GM04503 (cell line): ENCODE measurements at regions not wholly inside any gene's neighbourhood (a gene's known extent, or its start where the extent isn't known, plus 50 kb on each side); places are given as distances from the start of the nearest gene placed in this dataset.
A peak's percentile ranks its signal among the peaks of the same experiment; 100 is the strongest.

ENCODE experiments used
- DNase-seq: peaks from one replicate; pipeline ENCODE4 v3.0.0-alpha.2; 2012; ENCODE audit warnings: low read depth

DNA sequence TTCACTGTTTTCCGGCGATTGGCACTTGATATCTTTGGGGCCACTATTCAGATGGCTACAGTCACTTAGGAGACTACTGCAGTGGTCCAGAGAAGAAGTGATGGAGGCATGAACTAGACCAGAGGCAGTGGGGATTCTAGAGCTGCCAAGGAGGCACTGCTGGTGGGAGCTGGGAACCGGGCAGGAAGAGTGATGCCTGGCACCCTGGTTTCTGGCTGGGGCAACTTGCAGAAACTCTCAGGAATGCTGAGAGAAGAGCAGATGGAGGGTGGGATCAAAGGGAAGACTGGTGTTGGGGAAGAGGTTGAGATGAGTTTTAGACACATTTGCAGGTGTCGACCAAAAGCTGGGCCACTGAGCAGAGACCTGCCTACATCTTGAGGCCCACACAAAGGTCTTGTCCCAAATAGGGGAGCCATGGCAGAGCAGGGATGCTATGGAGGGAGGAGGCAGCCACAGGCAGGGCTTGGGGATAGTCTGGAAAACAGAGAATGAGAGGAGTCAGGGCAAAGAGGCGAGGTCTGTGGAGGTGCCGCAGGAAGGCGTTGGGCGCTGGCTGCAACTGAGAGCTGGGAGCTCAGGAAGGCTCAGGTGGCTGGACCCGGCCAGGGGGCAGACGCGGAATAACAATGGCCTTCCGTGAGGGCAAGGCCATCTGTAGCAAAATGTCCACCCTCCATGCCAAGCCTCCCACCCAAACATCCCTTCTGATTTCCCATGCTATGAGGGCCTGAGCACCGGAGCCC is 118.9 kb downstream of the TOMM20 start:
- no peak for DNase-seq

DNA sequence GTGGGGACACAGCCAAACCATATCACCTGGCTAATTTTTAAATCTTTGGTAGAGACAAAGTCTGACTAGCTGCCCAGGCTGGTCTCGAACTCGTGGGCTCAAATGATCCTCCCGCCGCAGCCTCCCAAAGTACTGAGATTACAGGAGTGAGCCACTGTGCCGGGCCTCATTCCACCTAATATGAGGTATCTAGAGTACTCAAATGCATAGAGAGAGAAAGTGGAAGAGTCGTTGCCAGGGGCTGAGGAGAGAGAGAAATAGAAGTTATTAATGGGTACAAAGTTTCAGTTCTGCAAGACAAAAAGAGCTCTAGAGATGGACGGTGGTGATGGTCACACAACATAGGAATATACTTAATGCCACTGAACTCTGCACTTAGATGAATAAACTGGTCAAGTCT is 119.6 kb downstream of the TOMM20 start:
- no peak for DNase-seq

DNA sequence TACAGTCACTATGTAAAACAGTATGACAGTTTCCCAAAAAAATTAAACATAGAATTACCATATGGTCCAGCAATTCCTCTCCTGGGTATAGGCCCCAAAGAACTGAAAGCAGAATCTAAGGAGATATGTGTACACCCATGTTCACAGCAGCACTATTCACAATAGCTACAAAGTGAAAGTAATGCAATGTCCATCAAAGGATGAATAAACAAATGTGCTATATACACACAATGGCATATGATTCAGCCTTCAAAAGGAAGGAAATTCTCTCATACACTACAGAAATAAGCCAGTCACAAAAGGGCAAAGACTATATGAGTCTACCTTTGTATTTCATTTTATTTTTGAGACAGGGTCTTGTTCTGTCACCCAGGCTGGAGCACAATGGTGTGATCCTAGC is 120.4 kb downstream of the TOMM20 start:
- no peak for DNase-seq

DNA sequence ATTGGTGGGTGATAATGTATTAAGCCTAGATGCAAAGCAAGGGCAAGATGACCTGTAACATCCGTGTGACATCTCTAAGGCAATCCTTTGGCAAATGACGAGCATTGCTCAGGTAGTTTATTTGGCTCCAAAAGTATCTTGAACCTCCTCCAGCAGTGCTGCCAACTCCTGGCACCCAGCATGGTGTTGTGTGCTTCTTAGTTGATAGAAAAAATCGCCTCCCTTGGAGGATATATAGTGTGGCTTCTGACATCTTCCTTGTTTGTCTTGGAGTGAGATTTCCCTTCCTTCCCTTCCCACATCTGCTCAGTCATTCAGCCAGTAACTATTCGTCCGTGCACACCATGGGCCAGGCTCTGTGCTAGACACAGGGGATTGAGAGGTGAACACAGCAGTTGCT is 121.8 kb downstream of the TOMM20 start:
- no peak for DNase-seq

DNA sequence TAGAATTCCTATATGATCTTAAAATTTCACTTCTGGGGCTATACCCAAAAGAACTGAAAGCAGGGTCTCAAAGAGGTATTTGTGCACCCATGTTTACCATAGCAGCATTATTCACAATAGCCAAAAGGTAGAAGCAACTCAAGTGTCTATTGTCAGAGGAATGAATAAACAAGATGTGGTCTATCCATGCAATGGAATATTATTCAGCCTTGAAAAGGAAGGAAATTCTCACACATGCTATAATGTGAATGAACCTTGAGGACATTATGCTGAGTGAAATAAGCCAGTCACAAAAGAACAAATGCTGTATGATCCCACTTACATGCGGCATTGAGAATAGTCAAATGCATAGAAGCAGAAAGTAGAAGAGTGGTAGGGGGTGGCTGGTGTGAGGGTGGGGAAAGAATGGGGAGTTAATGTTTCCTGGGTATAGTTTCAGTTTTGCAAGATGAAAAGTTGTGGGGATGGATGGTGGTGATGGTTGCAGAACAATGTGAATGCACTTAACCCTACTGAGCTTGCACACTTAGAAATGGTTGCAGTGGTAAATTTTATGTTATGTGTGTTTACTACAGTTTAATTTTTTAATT is 122.4 kb downstream of the TOMM20 start:
- DNase-seq, result no peak

DNA sequence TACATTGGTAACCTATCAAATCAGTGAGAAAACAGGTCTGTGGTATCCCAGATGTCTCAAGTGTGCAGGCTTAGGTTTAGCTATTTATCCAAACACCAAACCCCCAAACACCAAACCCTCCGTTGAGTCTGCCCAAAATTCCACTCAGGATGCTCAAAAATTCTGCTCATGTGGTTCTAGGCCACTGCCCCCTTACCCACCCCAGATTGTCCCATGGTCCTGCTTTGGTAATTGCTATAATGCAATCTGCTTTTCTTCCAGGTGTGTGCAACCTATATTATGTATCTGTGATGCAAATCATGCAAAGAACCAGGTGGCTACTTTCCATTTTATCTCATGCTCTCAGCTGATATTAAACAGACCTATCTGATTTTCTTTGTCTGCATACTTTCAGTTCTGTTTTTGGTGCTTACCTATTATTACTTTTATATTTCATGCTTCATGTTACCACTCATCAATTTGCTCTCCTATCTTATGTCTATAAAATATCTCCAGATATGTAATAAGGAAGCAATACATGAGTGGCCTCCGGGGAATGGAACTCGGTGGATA is 123.7 kb downstream of the TOMM20 start:
- no peak for DNase-seq

DNA sequence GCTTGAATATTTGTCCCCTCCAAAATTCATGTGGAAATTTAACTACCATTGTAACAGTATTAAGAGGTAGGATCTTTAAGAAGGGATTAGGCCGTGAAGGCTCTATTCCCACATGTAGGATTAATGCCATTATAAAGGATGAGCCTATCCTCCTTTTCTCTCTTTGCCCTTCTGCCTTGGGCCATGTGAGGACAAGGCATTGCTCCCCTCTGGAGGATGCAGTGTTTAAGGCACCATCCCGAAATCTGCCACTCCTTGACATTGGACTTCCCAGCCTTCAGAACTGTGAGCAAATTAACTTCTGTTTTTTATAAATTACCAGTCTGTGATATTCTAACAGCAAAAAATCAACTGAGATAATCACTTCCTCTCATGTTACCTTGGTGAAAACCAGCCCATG is 124.4 kb downstream of the TOMM20 start:
- DNase-seq, result no peak

DNA sequence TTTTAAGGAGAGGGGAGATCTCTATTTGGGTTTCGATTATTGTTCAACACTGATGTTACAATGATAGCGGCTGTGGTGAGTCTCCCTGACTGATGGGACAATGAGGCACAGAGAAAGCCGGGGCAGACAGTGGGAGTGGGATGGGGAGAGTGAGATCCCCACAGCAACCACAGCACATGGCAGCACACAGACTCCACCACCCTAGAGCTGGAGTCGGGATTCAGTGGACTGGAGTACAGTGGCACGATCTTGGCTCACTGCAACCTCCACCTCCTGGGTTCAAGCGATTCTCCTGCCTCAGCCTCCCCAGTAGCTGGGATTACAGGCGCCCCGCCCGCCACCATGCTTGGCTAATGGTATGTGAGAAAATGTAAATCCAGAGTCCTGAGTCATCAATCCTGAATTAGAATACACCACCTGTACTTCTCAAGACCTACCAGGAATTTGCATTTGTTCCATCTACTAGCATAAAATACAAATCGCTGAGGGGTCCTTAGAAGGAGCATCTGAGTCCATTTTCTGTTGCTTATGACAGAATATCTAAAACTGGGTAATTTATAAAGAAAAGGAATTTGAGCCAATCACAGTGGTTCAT is 125.8 kb downstream of the TOMM20 start:
- no peak for DNase-seq

DNA sequence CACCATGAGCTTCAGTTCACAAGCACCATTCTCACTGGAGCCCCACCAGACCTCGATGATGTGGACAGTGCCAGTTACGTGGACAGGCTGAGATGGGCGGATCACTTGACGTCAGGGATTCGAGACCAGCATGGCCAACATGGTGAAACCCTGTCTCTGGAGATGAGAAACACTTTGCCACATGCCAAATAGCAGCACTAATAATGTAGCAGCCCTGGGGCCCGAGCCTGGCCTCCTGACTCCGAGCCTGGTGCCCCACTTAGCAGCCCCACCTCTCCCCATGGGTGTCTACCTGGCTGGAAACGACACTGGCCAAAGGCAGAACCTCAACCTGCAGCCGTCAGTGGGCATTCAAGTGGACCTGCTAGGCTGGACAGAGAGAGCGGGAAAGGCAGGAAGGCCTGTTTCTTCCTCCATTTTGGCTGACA is 129.1 kb downstream of the TOMM20 start:
- no peak for DNase-seq

DNA sequence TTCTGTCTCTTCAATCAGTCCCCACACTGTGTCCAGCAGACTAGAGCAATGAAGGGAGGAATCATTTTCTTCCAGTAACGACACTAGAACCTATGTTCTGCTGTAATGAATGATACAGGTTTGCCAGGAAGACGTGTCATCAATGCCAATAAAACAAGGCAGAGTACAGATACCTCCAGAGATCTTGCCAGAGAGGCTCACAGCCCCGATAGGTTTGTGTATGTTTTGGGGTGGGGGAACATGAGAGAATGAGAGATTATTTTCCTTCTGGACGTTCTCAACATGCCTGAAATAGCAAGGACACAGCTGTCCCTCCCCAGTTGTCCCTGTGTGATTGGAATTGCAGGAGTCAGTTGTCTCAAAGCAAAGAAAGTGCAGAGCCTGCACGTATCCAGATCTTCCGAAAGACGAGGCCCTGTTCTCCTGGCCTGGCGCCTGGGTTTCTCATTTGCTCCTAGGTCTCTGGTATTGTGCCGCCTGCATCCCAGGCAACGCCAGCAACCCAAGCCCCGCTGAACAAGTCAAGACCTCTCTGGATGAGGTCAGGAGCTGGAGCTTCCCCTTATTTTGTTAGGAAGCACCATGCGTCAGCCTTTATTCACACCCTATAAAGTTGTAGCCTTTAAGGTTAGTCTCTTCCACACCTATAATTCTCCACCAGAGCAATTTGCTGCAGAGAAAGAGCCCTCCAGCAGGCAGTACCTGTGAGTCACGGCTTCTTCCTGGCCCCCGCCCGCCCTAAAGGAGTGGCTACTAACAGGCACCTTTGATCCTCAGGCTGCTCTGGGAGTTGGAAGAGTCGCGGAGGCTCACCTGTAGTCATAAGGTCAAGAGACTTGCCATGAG is 130.5 kb downstream of the TOMM20 start:
- DNase-seq, result no peak

DNA sequence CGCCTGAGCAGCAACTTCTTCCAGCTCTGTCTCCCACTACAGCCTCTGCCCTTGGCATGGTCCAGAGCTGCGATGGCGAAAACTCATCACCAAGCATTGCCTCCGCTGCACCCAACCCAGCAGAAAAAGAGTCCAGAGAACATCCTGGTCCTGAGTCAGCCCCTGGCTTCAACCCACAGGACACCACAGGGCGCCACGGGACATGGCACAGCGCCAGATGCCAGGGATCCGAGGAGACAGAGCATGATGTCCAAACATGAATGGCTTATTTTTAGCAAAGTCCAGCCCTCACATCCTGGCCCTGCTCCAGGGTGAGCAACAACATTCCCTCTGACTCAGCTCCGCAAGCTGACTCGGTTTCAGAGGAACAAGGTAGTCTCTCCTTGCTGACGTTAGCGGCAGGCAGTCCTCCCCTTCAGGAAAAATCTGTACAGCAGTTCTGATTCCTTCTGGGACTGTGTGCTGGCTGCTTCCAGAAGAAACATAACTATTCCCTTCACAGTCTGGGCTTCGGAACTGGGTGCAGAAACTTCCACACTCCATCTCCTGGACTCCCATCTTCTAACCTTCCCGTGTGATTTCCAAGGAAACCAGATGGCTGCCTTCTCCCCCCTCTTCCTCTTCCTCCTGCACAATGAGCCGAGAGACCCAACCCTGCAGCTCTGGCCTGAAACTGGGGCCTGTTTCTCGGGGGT is 131.3 kb downstream of the TOMM20 start:
- DNase-seq, result peak; percentile 98

DNA sequence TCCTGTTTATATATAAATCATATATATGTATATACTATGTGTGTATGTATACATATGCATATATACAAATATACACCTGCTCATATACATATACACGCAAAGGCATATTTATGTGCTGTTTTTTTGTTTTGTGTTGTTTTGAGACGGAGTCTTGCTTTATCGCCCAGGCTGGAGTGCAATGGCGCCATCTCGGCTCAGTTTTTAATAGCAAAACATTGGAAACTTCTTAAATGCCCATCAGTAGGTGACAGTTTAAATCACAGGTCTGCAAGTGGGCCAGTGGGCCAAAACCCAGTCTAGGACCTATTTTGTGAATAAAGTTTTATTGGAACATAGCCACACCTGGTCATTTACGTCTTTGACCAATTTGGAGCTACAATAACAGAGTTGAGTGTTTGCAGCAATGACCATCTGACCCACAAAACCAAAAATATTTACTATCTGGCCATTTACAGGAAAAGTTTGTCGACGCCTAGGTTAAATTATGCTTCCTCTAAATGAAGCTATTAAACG is 132.3 kb downstream of the TOMM20 start:
- no peak for DNase-seq

DNA sequence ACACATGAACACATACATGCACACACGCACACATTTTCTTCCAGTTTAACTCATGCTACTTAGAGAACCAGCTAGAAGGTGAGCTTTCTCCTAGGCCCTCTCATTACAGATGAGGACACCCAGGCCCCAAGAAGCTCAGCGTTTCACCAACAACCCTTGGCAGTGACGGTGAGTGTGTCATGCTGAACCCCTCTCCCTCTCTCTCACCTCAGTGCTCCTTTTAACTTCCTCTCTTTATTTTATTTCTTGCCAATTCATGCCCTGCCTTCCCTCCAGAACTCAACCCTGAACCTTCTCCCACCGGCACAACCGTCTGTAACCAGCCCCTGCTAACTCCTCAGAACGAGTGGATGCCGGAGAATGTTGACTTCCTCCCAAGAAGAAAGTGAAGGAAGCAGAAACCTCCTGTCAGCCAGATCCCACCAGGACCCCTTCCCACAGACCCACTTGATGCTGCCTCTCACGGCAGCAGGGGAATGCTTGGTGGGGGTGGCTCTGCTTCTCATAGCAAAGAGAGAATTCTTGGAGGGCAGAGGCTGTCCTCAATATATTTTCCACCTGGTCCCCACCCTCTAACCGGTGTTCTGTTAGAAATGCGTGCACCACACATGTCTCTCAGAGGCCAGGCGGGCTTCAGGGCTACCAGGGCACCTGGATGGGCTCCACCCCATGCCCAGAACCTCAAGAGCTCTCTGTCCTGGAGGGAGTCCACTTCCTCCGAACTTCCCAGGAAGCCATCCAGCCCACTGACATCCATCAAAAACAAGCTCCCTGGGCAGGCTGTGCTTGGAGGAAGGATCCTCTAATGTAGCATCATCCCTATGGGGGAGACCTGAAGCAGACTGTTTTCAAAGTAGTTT is 134.0 kb downstream of the TOMM20 start:
- no peak for DNase-seq

DNA sequence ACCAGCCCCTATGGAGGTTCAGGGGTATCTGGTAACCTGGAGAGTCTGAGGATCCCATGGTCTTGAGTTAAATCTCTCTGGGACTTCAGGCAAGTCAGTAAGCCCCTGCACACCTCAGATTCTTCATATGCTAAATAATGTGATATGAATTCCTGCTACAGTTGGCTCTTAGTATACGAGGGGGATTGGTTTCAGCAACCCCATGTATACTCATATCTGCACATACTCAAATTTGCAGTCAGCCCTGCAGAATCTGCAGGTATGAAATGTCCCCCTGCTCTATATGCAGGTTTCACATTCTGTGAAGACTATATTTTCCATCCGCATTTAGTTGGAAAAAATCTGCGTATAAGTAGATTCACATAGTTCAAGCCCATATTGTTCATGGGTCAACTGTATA is 136.6 kb downstream of the TOMM20 start:
- DNase-seq, result no peak

DNA sequence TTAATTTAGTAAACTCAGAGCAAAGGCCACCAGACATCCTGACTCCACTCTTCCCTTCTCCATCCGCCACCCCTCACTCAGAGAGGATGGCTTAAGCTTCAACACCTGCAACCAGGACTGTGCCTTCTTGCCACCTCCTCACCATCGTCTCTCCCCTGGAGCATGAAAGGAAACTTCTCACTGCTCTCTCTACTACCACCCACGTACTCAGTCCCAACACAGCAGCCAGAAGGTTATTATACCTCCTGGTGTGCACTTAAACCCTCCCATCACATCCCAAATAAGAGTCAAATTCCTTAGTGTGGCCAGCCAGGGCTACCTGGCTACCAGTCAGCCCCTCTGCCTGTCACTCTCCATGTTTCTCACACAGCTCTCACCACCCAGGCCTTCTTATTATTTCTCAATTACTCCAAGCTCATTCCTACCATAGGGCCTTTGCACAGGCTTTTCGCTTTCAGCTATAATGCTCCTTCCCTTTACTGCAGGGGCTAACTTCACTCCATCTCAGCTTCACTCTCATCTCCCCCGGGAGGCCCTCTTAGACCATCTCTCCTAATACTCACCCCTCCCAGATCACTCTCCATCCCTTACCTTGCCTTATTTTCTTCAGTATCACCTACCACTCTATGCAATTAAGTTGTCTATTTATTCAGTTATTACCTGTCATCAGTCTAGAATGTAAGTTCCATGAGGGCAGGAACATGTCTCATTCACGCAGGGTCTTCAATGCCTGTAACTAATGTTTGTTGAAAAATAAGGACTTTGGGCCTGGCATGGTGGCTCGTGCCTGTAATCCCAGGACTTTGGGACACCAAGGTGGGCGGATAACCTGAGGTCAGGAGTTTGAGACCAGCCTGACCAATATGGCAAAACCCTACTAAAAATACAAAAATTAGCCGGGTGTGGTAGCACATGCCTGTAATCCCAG is 137.5 kb downstream of the TOMM20 start:
- DNase-seq, result no peak

DNA sequence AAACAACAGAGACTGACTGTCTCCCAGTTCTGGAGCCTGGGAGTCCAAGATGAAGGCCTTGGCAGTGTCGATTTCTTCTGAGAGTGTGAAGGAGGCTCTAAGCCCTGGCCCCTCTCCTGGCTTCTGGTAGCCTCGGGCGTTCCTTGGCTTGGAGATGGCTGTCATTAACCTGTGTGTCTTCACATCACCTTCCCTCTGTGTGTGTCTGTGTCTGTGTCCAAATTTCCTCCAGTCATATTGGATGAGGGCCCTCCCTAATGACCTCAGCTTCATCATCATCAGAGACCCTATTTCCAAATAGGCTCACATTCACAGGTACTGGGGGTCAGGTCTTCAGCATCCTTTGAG is 138.3 kb downstream of the TOMM20 start:
- no peak for DNase-seq

DNA sequence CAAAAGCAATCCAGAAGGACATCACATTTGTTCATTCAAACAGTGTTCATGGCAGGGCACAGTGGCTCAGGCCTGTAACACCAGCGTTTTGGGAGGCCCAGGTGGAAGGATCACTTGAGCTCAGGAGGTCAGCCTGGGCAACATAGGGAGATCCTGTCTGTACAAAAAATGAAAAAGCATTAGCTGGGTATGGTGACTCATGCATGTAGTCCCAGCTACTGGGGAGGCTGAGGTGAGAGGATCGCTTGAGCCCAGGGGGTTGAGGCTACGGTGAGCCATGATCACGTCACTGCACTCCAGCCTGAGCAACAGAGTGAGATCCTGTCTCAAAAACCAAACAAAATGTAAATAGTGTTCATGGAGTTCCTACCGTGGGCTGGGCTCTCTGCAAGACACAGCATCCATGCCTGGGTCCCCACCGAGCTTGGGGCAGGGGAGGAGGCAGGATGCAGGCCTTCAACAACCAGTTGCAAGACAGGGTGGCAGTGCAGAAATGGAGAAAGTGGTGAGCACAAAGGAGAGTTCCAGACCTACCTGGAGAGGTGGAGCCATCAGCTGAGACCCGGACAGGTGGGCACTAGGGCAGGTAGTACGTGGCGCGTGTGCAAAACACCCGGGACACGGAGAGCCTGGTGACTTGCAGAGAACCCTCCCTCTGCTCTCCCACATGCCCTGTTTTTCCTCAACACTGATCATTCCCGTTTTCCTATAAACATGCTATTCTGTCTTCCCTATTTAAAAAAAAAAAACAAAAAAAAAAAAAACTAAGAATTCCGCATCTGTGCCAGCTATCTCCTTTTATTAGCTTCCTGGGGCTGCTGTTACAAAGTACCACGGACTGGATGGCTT is 138.9 kb downstream of the TOMM20 start:
- DNase-seq, result no peak

DNA sequence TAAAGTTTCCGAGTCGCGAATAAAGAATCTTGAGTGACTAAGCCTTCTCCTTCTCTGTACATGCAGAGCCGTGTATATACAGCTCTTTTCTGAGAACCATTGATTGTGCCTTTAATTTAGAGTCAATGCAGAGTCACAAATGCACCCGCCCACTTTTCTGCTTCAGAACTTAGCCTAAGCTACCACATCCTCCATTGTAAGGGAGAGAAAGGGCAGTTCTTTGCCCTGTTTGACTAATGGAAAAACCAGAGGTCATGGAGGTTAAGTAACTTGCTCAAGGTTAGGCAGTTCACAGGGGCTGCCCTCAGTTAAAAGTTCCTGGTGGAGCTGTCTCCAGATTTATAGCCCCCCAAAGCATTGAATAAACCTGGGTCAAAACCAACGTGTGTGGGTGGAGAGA is 139.6 kb downstream of the TOMM20 start:
- no peak for DNase-seq

DNA sequence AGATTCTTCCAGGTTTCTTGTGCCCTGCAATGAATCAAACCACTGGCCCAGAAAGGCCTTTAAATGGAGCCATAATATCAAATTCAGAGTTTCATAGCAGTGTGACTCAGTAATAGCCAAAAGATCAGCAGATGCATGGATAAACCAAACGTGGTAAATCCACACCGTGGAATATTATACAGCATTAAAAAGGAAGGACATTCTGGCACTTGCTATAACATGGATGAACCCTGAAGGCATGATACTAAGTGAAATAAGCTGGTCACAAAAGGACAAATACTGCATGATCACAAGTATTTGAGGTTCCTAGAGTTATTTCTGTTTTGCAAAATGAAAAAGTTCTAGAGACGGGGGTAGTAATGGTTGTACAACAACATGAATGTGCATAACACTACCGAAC is 140.1 kb downstream of the TOMM20 start:
- DNase-seq, result no peak
